IMR-90 (cell line): ENCODE measurements at regions not wholly inside any gene's neighbourhood (a gene's known extent, or its start where the extent isn't known, plus 50 kb on each side); places are given as distances from the start of the nearest gene placed in this dataset.

Experiments
- ATAC-seq: fragments of 200-7000 bp; cut with Tn5 transposase; 2 replicates; pipeline ENCODE4 v1.9.1; 2020; ENCODE audit warnings: low read depth, mild to moderate bottlenecking, moderate library complexity
- BruUV-seq: library from RNA; stranded (reverse); fragments of 400-500 nt; replicated peaks from 2 replicates; lab custom pipeline; 2021; lab: Mats Ljungman, UMichigan
- CTCF ChIA-PET: fragments of 300-600 bp; formaldehyde crosslinking; extraction: SDS; loops from one replicate; lab custom pipeline; 2021; ENCODE audit warnings: antibody characterized with exemption; lab: Yijun Ruan, JAX
- POLR2A ChIA-PET: fragments of 300-600 bp; sonication (Branson Sonifier 250); formaldehyde crosslinking; loops from one replicate; lab custom pipeline; 2022; ENCODE audit warnings: antibody characterized with exemption; ENCODE audit not compliant: unreplicated experiment; lab: Charles Lee
- DNase-seq: peaks from one replicate; pipeline ENCODE4 v3.0.0; 2013
- H2AFZ ChIP-seq: replicated peaks from 2 replicates; pipeline ENCODE3; 2013; ENCODE audit warnings: low read length, mild to moderate bottlenecking; ENCODE audit not compliant: poor library complexity
- H2AK5ac ChIP-seq: 2 replicates; pipeline ENCODE4 v1.6.1; 2013; ENCODE audit warnings: low read depth, low read length, inconsistent platforms
- H2AK9ac ChIP-seq: replicated peaks from 2 replicates; pipeline ENCODE3; 2013; ENCODE audit warnings: mild to moderate bottlenecking, low read depth, low read length, moderate library complexity; ENCODE audit not compliant: poor library complexity
- H2BK120ac ChIP-seq: 2 replicates; pipeline ENCODE4 v1.6.1; 2013; ENCODE audit warnings: low read depth, low read length, inconsistent platforms
- H2BK15ac ChIP-seq: 3 replicates; pipeline ENCODE4 v1.6.1; 2013; ENCODE audit warnings: low read depth, low read length, inconsistent platforms
- H2BK20ac ChIP-seq: 2 replicates; pipeline ENCODE4 v1.6.1; 2013; ENCODE audit warnings: low read depth, mild to moderate bottlenecking, inconsistent platforms, low read length, moderate library complexity
- H2BK5ac ChIP-seq: 2 replicates; pipeline ENCODE4 v1.6.1; 2013; ENCODE audit warnings: mild to moderate bottlenecking, low read depth, low read length, inconsistent platforms; ENCODE audit not compliant: poor library complexity, severe bottlenecking
- H3K14ac ChIP-seq: replicated peaks from 2 replicates; pipeline ENCODE4 v1.6.1; 2013; ENCODE audit warnings: low read depth, low read length, inconsistent platforms
- H3K18ac ChIP-seq: 2 replicates; pipeline ENCODE4 v1.6.1; 2013; ENCODE audit warnings: low read depth, low read length, control low read depth
- H3K23ac ChIP-seq: 2 replicates; pipeline ENCODE4 v1.6.1; 2013; ENCODE audit warnings: low read depth, low read length, inconsistent platforms
- H3K27ac ChIP-seq: 2 replicates; pipeline ENCODE4 v1.5.1; 2013; ENCODE audit warnings: mild to moderate bottlenecking, control low read depth, low read length; ENCODE audit not compliant: insufficient read depth
- H3K27me3 ChIP-seq: 2 replicates; pipeline ENCODE4 v1.6.1; 2013; ENCODE audit warnings: low read length; ENCODE audit not compliant: control insufficient read depth, insufficient read depth
- H3K36me3 ChIP-seq: 2 replicates; pipeline ENCODE4 v1.6.1; 2013; ENCODE audit warnings: low read length, mixed read lengths; ENCODE audit not compliant: control insufficient read depth, insufficient read depth
- H3K4ac ChIP-seq: 2 replicates; pipeline ENCODE4 v1.6.1; 2013; ENCODE audit warnings: low read depth, low read length, inconsistent platforms
- H3K4me1 ChIP-seq: 2 replicates; pipeline ENCODE4 v1.6.1; 2013; ENCODE audit warnings: low read length, mixed read lengths; ENCODE audit not compliant: control insufficient read depth, insufficient read depth
- H3K4me2 ChIP-seq: 2 replicates; pipeline ENCODE4 v1.6.1; 2013; ENCODE audit warnings: low read depth, mild to moderate bottlenecking, control low read depth, low read length, moderate library complexity
- H3K4me3 ChIP-seq: 2 replicates; pipeline ENCODE4 v1.5.1; 2013; ENCODE audit warnings: low read depth, mild to moderate bottlenecking, control low read depth, low read length, moderate library complexity; ENCODE audit not compliant: insufficient read depth
- H3K56ac ChIP-seq: 2 replicates; pipeline ENCODE4 v1.6.1; 2013; ENCODE audit warnings: low read length, inconsistent platforms; ENCODE audit not compliant: insufficient read depth; ENCODE audit errors: extremely low read depth
- H3K79me1 ChIP-seq, 2 experiments: 2 replicates each; pipeline ENCODE4 v1.6.1; 2013; ENCODE audit warnings: low read length in 2 of 2, inconsistent platforms in 1 of 2, low read depth in 1 of 2
- H3K9ac ChIP-seq: 2 replicates; pipeline ENCODE4 v1.6.1; 2013; ENCODE audit warnings: low read depth, low read length, control low read depth
- H3K9me1 ChIP-seq: 2 replicates; pipeline ENCODE4 v1.6.1; 2013; ENCODE audit warnings: low read length, inconsistent platforms; ENCODE audit not compliant: insufficient read depth
- H3K9me3 ChIP-seq: 2 replicates; pipeline ENCODE4 v1.6.1; 2013; ENCODE audit warnings: low read length; ENCODE audit not compliant: control insufficient read depth, insufficient read depth
- H4K20me1 ChIP-seq: 2 replicates; pipeline ENCODE4 v1.6.1; 2013; ENCODE audit warnings: low read length, inconsistent platforms; ENCODE audit not compliant: insufficient read depth
- H4K5ac ChIP-seq: 2 replicates; pipeline ENCODE4 v1.6.1; 2013; ENCODE audit warnings: mild to moderate bottlenecking, low read depth, low read length, control low read depth
- H4K8ac ChIP-seq, 2 experiments: 2 replicates each; pipeline ENCODE4 v1.6.1; 2013; ENCODE audit warnings: low read depth in 2 of 2, low read length in 2 of 2, control low read depth in 1 of 2, inconsistent platforms in 1 of 2
- H4K91ac ChIP-seq: 2 replicates; pipeline ENCODE4 v1.6.1; 2013; ENCODE audit warnings: low read depth, low read length, inconsistent platforms; ENCODE audit not compliant: insufficient read depth
- CTCF ChIP-seq: conservative IDR thresholded peaks from 2 replicates; pipeline ENCODE4 v1.5.1; 2012; ENCODE audit warnings: mild to moderate bottlenecking, low read depth, low read length, improper control_type of control experiment
- MAZ ChIP-seq: IDR thresholded peaks from 2 replicates; pipeline ENCODE4 v1.6.1; 2012; ENCODE audit warnings: low read depth, mild to moderate bottlenecking, low read length, improper control_type of control experiment, moderate library complexity, borderline replicate concordance
- WGBS, 2 experiments: methylation state at CpG; one replicate each; pipeline versions ENCODE4 v1.1.5 to v1.1.7; 2013; ENCODE audit warnings: missing lambda C conversion rate in 2 of 2; ENCODE audit not compliant: insufficient read length in 1 of 2; ENCODE audit errors: extremely low coverage in 2 of 2; 5-methylcytosine and 5-hydroxymethylcytosine counted together
- dilution Hi-C: fragments of 300-500 bp; cut with HindIII; formaldehyde crosslinking; loops from one replicate; pipeline ENCODE4 v1.14.3; 2018; ENCODE audit warnings: low sequenced_read_pairs; ENCODE audit not compliant: unreplicated experiment
- in situ Hi-C: fragments of 300-500 bp; cut with MboI; formaldehyde crosslinking; loops from 3 replicates; pipeline ENCODE4 v1.14.3; 2019; ENCODE audit warnings: low sequenced_read_pairs, inconsistent platforms, mixed read lengths
- intact Hi-C: fragments of 100-400 bp; cut with micrococcal nuclease; formaldehyde crosslinking; loops from 2 replicates; pipeline ENCODE4 v1.10.0; 2022

- no peak overlapping the region for H3K4ac ChIP-seq
- H3K23ac ChIP-seq, result no peak overlapping the region
- no peak overlapping the region for H3K27ac ChIP-seq
- intact Hi-C loops, result no loop called here
- DNase-seq (no peak), ATAC-seq (no peak)
- H3K36me3 ChIP-seq, result no peaks in the 10 kb centered on the region
- no peak overlapping the region for H3K9ac ChIP-seq
- in situ Hi-C loops, result no loop called here
- H3K4me3 ChIP-seq, result no peak overlapping the region
- H4K91ac ChIP-seq, result no peak overlapping the region
- H2BK15ac ChIP-seq, result no peak overlapping the region
- no peak overlapping the region for H3K56ac ChIP-seq
- CTCF ChIA-PET, result no interaction called here
- no peak overlapping the region for H2AK5ac ChIP-seq
- H3K27me3 ChIP-seq, result no peaks in the 10 kb centered on the region
- no peak overlapping the region for H2BK120ac ChIP-seq
- WGBS, 2 experiments, result no CpG with 5 or more reads among the region's 1 CpG
- no peaks in the 10 kb centered on the region for H3K4me1 ChIP-seq
- no peak overlapping the region for H3K14ac ChIP-seq
- no peak overlapping the region for H3K4me2 ChIP-seq
- H4K8ac ChIP-seq, result no peak overlapping the region
- H2BK20ac ChIP-seq, result no peak overlapping the region
- no peaks in the 10 kb centered on the region for H3K9me1 ChIP-seq
- no peak overlapping the region for H2AFZ ChIP-seq
- H4K5ac ChIP-seq, result no peak overlapping the region
- no peak overlapping the region for H3K18ac ChIP-seq
- no peaks in the 10 kb centered on the region for H3K79me1 ChIP-seq
- TF ChIP-seq MAZ (no peak), CTCF (no peak)
- dilution Hi-C loops, result no loop called here
- H3K9me3 ChIP-seq, result 0 out of 2 replicates have a peak, but pooled peaks cover 3% of the 10 kb centered on the region
- no peaks in the 10 kb centered on the region for H4K20me1 ChIP-seq
- no peak overlapping the region for H2AK9ac ChIP-seq
- POLR2A ChIA-PET, result no interaction called here
- no TSS peak for BruUV-seq
- no peak overlapping the region for H2BK5ac ChIP-seq
Observed at GRCh38 chr4:154908168-154908567, 127.1 kb downstream of the RBM46 start.
